ENCODE measurements at regions not wholly inside any gene's neighbourhood (a gene's known extent, or its start where the extent isn't known, plus 50 kb on each side); places are given as distances from the start of the nearest gene placed in this dataset.

DNA sequence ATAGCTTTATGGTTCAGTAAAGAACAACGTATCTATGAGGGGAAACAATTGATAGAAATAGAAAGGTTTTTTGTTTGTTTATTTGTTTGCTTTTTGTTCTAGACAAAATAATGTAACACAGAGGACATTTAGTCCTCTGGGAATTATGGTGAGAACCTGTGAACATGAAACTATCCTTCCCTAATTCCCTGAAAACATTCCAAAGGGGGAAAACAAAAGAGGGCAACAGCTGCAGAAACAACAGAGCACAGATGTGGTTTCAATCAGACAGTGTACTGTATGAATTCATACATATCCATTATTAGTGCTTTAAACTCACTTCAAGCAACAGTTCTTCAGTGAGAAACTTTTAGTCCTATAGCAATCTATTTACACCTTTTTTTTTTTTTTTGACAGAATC is 1489.8 kb upstream of the C9orf72 start:
- H2AFZ ChIP-seq (ENCODE audit: low read length) = no peak overlapping the region
- no peak overlapping the region for H3K4me2 ChIP-seq (ENCODE audit: low read depth, low read length)
- H3K79me2 ChIP-seq (ENCODE audit: insufficient read depth, low read length) = no peaks in the 10 kb centered on the region
- ChIA-PET POLR2A (no interaction called here), CTCF (ENCODE audit: low intra/inter-chr PET ratio, low total read pairs) (no interaction called here)
- no peak for ATAC-seq
- WGBS (ENCODE audit: low lambda C conversion rate) = 2% methylated on average over 1 of the region's 1 CpG
- no peaks in the 10 kb centered on the region for H4K20me1 ChIP-seq (ENCODE audit: insufficient read depth, low read length)
- in situ Hi-C loops (cut with HindIII; ENCODE audit: extremely low pct_ligation_motif_present, low pct_unique_long_range_greater_than_20kb) = no loop called here
- no peaks in the 10 kb centered on the region for H3K36me3 ChIP-seq (replicated peaks in 1 of 2; ENCODE audit: control insufficient read depth in 1 of 2, insufficient read depth in 2 of 2, low read length in 2 of 2)
- H3K4me1 ChIP-seq (ENCODE audit: insufficient read depth, low read length) = no peaks in the 10 kb centered on the region
- no peak overlapping the region for H3K27ac ChIP-seq (ENCODE audit: extremely low read length, insufficient read depth, low read length)
- H3K4me3 ChIP-seq (replicated peaks in 1 of 3; ENCODE audit: insufficient read depth in 1 of 3, low read depth in 2 of 3, low read length in 3 of 3) = no peak overlapping the region
- TF ChIP-seq ZNF660 (CRISPR knock-in tag; IDR thresholded peaks at IDR 0.05; ENCODE audit: borderline replicate concordance, low read depth) = no peak
- H3K9ac ChIP-seq (ENCODE audit: insufficient read depth, low read depth, low read length) = no peak overlapping the region
- FAIRE-seq = no peak
- no peak for DNase-seq (ENCODE audit: low spot score)
- BruUV-seq (replicated peaks) = no TSS peak
- intact Hi-C loops (cut with micrococcal nuclease; ENCODE audit: unreplicated experiment) = no loop called here
- H3K27me3 ChIP-seq (ENCODE audit: control insufficient read depth in 1 of 2, insufficient read depth in 2 of 2, low read length in 2 of 2) = no peaks in the 10 kb centered on the region
- H3K9me3 ChIP-seq (ENCODE audit: low read length) = no peaks in the 10 kb centered on the region

DNA sequence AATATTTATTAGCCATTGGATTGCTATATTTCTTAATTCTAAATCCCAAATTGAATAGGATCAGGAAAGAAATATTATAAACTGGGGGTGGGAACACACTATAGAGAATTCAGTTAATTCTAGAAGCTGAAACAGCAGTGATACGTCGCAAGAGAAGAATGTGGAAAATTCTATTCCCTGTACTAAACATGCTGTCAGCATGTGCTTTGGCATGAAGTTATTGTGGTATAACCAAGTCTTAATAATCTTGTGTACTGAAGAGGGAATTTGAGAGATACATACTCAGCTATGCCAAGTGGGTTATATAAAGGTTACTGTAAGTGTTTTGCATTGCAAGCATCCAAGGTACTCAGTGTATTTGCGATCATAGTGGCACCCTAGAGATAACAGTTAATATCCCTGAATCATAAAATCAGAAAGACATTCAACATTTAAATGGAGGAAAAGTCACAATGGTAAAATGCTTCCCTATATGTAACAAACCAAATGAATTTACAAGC is 1492.9 kb upstream of the C9orf72 start:
- WGBS (ENCODE audit: low lambda C conversion rate) = 10% methylated on average over 3 of the region's 3 CpGs
- ChIA-PET CTCF (ENCODE audit: low intra/inter-chr PET ratio, low total read pairs) (no interaction called here), POLR2A (no interaction called here)
- H3K4me2 ChIP-seq (ENCODE audit: low read depth, low read length) = no peak overlapping the region
- no peak overlapping the region for H2AFZ ChIP-seq (ENCODE audit: low read length)
- H3K4me1 ChIP-seq (ENCODE audit: insufficient read depth, low read length) = no peaks in the 10 kb centered on the region
- H3K9me3 ChIP-seq (ENCODE audit: low read length) = no peaks in the 10 kb centered on the region
- no peak overlapping the region for H3K4me3 ChIP-seq (replicated peaks in 1 of 3; ENCODE audit: insufficient read depth in 1 of 3, low read depth in 2 of 3, low read length in 3 of 3)
- intact Hi-C loops (cut with micrococcal nuclease; ENCODE audit: unreplicated experiment) = no loop called here
- no peaks in the 10 kb centered on the region for H3K36me3 ChIP-seq (replicated peaks in 1 of 2; ENCODE audit: control insufficient read depth in 1 of 2, insufficient read depth in 2 of 2, low read length in 2 of 2)
- TF ChIP-seq, protein P1, sequence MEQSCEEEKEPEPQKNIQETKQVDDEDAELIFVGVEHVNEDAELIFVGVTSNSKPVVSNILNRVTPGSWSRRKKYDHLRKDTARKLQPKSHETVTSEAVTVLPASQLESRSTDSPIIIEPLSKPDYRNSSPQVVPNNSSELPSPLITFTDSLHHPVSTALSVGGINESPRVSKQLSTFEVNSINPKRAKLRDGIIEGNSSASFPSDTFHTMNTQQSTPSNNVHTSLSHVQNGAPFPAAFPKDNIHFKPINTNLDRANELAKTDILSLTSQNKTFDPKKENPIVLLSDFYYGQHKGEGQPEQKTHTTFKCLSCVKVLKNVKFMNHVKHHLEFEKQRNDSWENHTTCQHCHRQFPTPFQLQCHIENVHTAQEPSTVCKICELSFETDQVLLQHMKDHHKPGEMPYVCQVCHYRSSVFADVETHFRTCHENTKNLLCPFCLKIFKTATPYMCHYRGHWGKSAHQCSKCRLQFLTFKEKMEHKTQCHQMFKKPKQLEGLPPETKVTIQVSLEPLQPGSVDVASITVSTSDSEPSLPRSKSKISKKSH (CRISPR knock-in tag; IDR thresholded peaks at IDR 0.05; ENCODE audit: borderline replicate concordance) = no peak
- TF ChIP-seq, protein P2, sequence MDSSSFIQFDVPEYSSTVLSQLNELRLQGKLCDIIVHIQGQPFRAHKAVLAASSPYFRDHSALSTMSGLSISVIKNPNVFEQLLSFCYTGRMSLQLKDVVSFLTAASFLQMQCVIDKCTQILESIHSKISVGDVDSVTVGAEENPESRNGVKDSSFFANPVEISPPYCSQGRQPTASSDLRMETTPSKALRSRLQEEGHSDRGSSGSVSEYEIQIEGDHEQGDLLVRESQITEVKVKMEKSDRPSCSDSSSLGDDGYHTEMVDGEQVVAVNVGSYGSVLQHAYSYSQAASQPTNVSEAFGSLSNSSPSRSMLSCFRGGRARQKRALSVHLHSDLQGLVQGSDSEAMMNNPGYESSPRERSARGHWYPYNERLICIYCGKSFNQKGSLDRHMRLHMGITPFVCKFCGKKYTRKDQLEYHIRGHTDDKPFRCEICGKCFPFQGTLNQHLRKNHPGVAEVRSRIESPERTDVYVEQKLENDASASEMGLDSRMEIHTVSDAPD (CRISPR knock-in tag; IDR thresholded peaks at IDR 0.05) = no peak
- TF ChIP-seq, protein P3, sequence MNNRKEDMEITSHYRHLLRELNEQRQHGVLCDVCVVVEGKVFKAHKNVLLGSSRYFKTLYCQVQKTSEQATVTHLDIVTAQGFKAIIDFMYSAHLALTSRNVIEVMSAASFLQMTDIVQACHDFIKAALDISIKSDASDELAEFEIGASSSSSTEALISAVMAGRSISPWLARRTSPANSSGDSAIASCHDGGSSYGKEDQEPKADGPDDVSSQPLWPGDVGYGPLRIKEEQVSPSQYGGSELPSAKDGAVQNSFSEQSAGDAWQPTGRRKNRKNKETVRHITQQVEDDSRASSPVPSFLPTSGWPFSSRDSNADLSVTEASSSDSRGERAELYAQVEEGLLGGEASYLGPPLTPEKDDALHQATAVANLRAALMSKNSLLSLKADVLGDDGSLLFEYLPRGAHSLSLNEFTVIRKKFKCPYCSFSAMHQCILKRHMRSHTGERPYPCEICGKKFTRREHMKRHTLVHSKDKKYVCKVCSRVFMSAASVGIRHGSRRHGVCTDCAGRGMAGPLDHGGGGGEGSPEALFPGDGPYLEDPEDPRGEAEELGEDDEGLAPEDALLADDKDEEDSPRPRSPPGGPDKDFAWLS (CRISPR knock-in tag; IDR thresholded peaks at IDR 0.05; ENCODE audit: borderline replicate concordance) = no peak
- TF ChIP-seq RFX3 (CRISPR knock-in tag; IDR thresholded peaks at IDR 0.05) (no peak), NKX3-1 (CRISPR knock-in tag; IDR thresholded peaks at IDR 0.05) (no peak), ZNF713 (CRISPR knock-in tag; IDR thresholded peaks at IDR 0.05) (no peak), SIN3A (IDR thresholded peaks at IDR 0.05; ENCODE audit: borderline replicate concordance, low read depth, low read length) (no peak), MYNN (CRISPR knock-in tag; IDR thresholded peaks at IDR 0.05; ENCODE audit: low read depth) (no peak), ZNF17 (CRISPR knock-in tag; IDR thresholded peaks at IDR 0.05) (no peak)
- TF ChIP-seq, protein P4, sequence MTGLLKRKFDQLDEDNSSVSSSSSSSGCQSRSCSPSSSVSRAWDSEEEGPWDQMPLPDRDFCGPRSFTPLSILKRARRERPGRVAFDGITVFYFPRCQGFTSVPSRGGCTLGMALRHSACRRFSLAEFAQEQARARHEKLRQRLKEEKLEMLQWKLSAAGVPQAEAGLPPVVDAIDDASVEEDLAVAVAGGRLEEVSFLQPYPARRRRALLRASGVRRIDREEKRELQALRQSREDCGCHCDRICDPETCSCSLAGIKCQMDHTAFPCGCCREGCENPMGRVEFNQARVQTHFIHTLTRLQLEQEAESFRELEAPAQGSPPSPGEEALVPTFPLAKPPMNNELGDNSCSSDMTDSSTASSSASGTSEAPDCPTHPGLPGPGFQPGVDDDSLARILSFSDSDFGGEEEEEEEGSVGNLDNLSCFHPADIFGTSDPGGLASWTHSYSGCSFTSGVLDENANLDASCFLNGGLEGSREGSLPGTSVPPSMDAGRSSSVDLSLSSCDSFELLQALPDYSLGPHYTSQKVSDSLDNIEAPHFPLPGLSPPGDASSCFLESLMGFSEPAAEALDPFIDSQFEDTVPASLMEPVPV (CRISPR knock-in tag; IDR thresholded peaks at IDR 0.05) = no peak
- H3K79me2 ChIP-seq (ENCODE audit: insufficient read depth, low read length) = no peaks in the 10 kb centered on the region
- DNase-seq (ENCODE audit: low spot score) (no peak), FAIRE-seq (no peak), ATAC-seq (no peak)
- no peak overlapping the region for H3K9ac ChIP-seq (ENCODE audit: insufficient read depth, low read depth, low read length)
- in situ Hi-C loops (cut with HindIII; ENCODE audit: extremely low pct_ligation_motif_present, low pct_unique_long_range_greater_than_20kb) = no loop called here
- no TSS peak for BruUV-seq (replicated peaks)
- no peaks in the 10 kb centered on the region for H3K27me3 ChIP-seq (ENCODE audit: control insufficient read depth in 1 of 2, insufficient read depth in 2 of 2, low read length in 2 of 2)
- no peak overlapping the region for H3K27ac ChIP-seq (ENCODE audit: extremely low read length, insufficient read depth, low read length)
- no peaks in the 10 kb centered on the region for H4K20me1 ChIP-seq (ENCODE audit: insufficient read depth, low read length)
